DMS114 treated with DMSO at 0.1 percent for 48 hours (cell line): ENCODE measurements at regions not wholly inside any gene's neighbourhood (a gene's known extent, or its start where the extent isn't known, plus 50 kb on each side); places are given as distances from the start of the nearest gene placed in this dataset.

Experiments used
- DNase-seq: peaks from one replicate; lab custom pipeline; 2025; ENCODE audit not compliant: unreplicated experiment; lab: John Stamatoyannopoulos, UW

DNA sequence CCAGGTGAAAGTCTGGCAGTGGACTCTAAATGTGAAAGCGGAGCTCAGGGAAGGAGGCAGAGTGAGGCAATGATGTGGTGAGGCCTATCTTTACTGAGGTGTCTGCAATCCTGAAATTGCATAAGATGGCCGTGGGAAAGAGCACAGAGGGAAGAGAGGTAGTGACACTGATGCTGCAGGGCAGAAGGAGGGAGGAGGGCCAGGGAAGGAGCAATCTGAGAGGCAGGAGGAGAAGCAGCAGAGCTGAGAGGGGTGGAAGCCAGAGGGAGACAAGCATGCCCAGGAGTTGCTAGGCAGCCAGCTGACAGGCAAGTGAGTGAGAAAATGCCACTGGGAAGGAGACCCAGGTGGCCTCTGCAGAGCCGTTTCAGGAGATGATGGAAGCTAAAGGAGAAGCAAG, 97.4 kb upstream of the CNR1 start:
- DNase-seq: no peak

GRCh38 chr6:88262332-88262731, 96.2 kb upstream of the CNR1 start:
- no peak for DNase-seq

GRCh38 chr6:88251301-88251700, 85.2 kb upstream of the CNR1 start:
- no peak for DNase-seq

DNA sequence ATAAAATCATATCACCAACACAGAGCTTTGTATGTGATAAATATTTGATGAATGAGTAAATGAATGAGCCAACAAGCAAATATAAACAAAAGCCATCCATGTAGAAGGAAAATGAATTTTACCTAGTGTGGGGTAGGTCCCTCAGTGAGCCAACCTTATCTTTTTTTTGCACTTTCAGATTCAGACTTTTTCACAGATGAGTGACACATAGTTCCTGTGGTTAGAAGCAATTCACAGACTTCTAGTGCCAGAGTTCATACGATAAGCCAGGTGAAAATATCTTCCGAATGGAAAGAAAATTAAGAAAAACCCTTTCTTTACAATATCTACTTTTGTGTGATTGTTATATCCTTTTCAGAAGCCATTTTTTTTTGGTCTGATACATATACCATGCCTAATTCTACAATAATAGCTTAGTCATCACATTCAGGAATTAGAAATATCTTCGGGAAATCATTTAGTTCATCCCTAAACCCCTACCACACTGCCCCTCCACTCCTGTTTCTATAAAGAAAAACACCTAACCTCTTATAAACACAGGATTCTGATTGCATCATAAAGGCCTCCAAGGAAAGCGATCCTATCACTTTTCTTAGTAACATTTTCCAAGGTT, 82.7 kb upstream of the CNR1 start:
- DNase-seq: no peak

DNA sequence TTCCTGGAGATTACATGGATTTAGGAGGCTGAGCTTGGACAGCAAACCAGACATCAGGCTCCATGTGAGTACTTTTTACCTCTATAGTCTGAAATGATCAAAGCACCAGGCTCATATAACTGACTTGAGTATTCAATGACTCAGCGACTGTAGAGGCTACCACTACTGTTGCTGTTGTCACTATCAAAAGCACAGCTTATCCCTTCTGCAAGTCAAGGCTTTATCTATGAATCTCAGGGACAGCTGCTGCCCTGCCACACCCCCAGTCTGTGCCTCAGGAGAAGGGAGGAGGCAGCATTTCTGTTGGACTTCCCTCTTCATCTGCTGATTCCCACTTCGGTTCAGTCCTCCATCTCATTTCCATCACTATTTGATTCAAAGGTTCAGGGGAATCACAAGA, 80.5 kb upstream of the CNR1 start:
- no peak for DNase-seq

GRCh38 chr6:88244721-88245120, 78.6 kb upstream of the CNR1 start:
- DNase-seq: no peak

DNA sequence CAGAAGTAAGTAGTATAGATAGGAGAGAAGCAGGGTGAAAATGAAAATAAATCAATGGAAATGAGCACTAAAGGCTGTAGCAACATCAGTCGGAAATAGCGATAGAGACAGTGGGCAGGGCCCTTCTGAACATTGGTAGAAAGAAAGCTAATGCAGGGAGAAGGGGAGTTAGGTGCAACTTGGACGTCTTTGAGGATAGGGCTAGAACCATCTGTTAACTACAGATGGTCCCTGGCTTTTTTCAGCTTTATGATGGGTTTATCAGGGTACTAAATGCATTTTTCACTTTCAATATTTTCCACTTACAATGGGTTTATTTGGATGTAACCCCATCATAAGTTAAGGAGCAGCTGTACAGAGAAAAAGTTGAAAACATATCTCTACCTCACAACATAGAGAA, 72.8 kb upstream of the CNR1 start:
- no peak for DNase-seq

GRCh38 chr6:88238065-88238464, 71.9 kb upstream of the CNR1 start:
- DNase-seq: no peak

- no peak for DNase-seq
These were observed 70.6 kb upstream of the CNR1 start for GRCh38 chr6:88236612-88237360.

- DNase-seq: no peak
These were observed 66.6 kb upstream of the CNR1 start for GRCh38 chr6:88232753-88233152.

- DNase-seq: no peak
These were observed 57.2 kb upstream of the CNR1 start for GRCh38 chr6:88223298-88223697.

DNA sequence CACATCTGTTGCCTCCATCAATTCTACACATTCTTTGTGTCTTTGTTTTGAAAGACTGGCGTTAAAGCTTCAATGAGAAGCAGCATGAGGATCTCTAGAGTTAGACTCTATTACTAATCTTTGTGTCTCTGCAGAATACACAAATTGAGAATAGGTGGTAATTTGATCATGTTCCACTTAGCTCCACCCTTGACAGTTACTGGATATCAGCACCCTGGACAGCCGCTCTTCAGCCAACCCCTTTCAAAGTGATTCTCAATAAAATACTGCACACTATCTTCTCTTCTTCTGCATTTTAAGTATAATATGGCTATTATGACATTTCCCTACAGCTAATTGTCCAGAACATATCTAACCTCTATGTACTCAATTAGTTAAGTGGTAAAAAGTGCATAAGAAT, 54.3 kb upstream of the CNR1 start:
- no peak for DNase-seq

DNA sequence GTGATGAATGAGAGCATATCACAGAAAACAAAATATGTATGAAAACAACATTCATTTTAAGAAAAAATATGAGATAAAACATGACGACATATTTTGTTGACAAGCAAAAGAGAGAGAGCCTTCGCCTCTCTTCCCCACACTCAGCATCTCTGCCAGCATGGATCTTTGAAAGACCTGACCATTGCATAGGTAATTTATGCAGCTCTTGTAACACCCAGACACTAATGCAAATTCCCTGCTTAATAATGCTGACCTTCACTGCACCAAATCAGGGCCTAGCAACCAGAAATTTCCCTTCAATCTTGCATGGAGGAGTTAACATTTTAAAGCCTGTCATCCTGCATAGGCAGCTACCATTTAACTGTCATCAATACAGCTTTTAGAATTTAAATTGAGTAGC, 50.0 kb upstream of the CNR1 start:
- no peak for DNase-seq
